ENCODE measurements at regions not wholly inside any gene's neighbourhood (a gene's known extent, or its start where the extent isn't known, plus 50 kb on each side); places are given as distances from the start of the nearest gene placed in this dataset.

GRCh38 chr10:4635883-4636282 is 190.1 kb upstream of the AKR1E2 start:
- Histone ChIP-seq H3K4me3 (ENCODE audit: low read depth, low read length) (no peak overlapping the region), H3K27me3 (ENCODE audit: control insufficient read depth, insufficient read depth, low read length) (no peaks in the 10 kb centered on the region), H3K36me3 (ENCODE audit: control insufficient read depth, insufficient read depth, low read length) (no peaks in the 10 kb centered on the region)
- POLR2A ChIA-PET: no interaction called here
- CTCF ChIA-PET: no interaction called here
- DNase-seq (ENCODE audit: low read depth): no peak
- no peak for TF ChIP-seq CTCF (IDR thresholded peaks at IDR 0.05; ENCODE audit: insufficient read depth, low read depth, low read length)

GRCh38 chr10:4635388-4635787 is 190.6 kb upstream of the AKR1E2 start:
- H3K27me3 ChIP-seq (ENCODE audit: control insufficient read depth, insufficient read depth, low read length): no peaks in the 10 kb centered on the region
- no peaks in the 10 kb centered on the region for H3K36me3 ChIP-seq (ENCODE audit: control insufficient read depth, insufficient read depth, low read length)
- DNase-seq (ENCODE audit: low read depth): no peak
- CTCF ChIA-PET: no interaction called here
- POLR2A ChIA-PET: no interaction called here
- TF ChIP-seq CTCF (IDR thresholded peaks at IDR 0.05; ENCODE audit: insufficient read depth, low read depth, low read length): no peak
- H3K4me3 ChIP-seq (ENCODE audit: low read depth, low read length): no peak overlapping the region

GRCh38 chr10:4633776-4634175 is 192.2 kb upstream of the AKR1E2 start:
- ChIA-PET POLR2A (no interaction called here), CTCF (interaction anchor here (1.2 kb wide), 1 partner anchor 10 kb away, joined by 4 read pairs; no protein-coding TSS in a partner anchor)
- no peaks in the 10 kb centered on the region for H3K36me3 ChIP-seq (ENCODE audit: control insufficient read depth, insufficient read depth, low read length)
- no peak for TF ChIP-seq CTCF (IDR thresholded peaks at IDR 0.05; ENCODE audit: insufficient read depth, low read depth, low read length)
- DNase-seq (ENCODE audit: low read depth): no peak
- H3K27me3 ChIP-seq (ENCODE audit: control insufficient read depth, insufficient read depth, low read length): no peaks in the 10 kb centered on the region
- no peak overlapping the region for H3K4me3 ChIP-seq (ENCODE audit: low read depth, low read length)

GRCh38 chr10:4633186-4633585 is 192.8 kb upstream of the AKR1E2 start:
- no peak for TF ChIP-seq CTCF (IDR thresholded peaks at IDR 0.05; ENCODE audit: insufficient read depth, low read depth, low read length)
- DNase-seq (ENCODE audit: low read depth): no peak
- POLR2A ChIA-PET: no interaction called here
- Histone ChIP-seq H3K36me3 (ENCODE audit: control insufficient read depth, insufficient read depth, low read length) (no peaks in the 10 kb centered on the region), H3K4me3 (ENCODE audit: low read depth, low read length) (no peak overlapping the region), H3K27me3 (ENCODE audit: control insufficient read depth, insufficient read depth, low read length) (no peaks in the 10 kb centered on the region)
- CTCF ChIA-PET: no interaction called here

GRCh38 chr10:4632757-4633156 is 193.2 kb upstream of the AKR1E2 start:
- H3K4me3 ChIP-seq (ENCODE audit: low read depth, low read length): no peak overlapping the region
- ChIA-PET CTCF (no interaction called here), POLR2A (no interaction called here)
- no peaks in the 10 kb centered on the region for H3K27me3 ChIP-seq (ENCODE audit: control insufficient read depth, insufficient read depth, low read length)
- DNase-seq (ENCODE audit: low read depth): no peak
- no peak for TF ChIP-seq CTCF (IDR thresholded peaks at IDR 0.05; ENCODE audit: insufficient read depth, low read depth, low read length)
- no peaks in the 10 kb centered on the region for H3K36me3 ChIP-seq (ENCODE audit: control insufficient read depth, insufficient read depth, low read length)
